ENCODE measurements at regions not wholly inside any gene's neighbourhood (a gene's known extent, or its start where the extent isn't known, plus 50 kb on each side); places are given as distances from the start of the nearest gene placed in this dataset.

DNA sequence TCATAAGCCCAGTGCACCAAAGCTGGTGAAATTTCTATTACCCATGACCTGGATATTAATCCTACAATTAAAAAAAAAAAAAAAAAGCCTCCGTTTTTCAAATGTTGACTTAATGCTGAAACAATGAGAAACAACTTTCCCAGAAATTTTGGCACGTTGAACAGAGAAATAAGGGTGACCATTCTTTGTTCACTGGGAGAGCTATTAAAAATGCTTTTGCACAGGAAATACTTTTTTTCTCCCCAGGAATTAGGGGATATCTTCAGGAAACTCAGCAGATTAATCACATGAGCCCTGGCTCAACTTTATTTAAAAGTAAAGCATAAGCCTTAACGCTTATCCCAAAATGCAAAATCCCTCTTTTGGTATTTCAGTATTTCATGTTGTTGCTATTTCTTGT is 54.8 kb upstream of the FLRT2 start:
- no peak for DNase-seq (ENCODE audit: low read depth, low spot score)
- Histone ChIP-seq H3K9ac (ENCODE audit: insufficient read length) (peak overlapping the region; percentile 22), H3K36me3 (ENCODE audit: insufficient read depth, low read length) (no peaks in the 10 kb centered on the region), H3K27ac (peak overlapping the region; percentile 62), H3K9me3 (ENCODE audit: low read depth, low read length) (no peaks in the 10 kb centered on the region; the same call in 1 of the 2 replicates), H3K4me3 (no peak overlapping the region)
- TF ChIP-seq POLR2AphosphoS5 (IDR thresholded peaks at IDR 0.05; ENCODE audit: borderline replicate concordance, low read depth, low read length) (no peak), EZH2 (IDR thresholded peaks at IDR 0.05) (no peak), FOXP2 (optimal IDR thresholded peaks at IDR 0.05; ENCODE audit: control extremely low read depth, extremely low read length, insufficient read depth) (no peak)

- no peak for DNase-seq (ENCODE audit: low read depth, low spot score)
- H3K9me3 ChIP-seq (ENCODE audit: low read depth, low read length) = no peaks in the 10 kb centered on the region; the same call in 1 of the 2 replicates
- no peak overlapping the region for H3K27ac ChIP-seq
- H3K9ac ChIP-seq (ENCODE audit: insufficient read length) = no peak overlapping the region
- TF ChIP-seq FOXP2 (optimal IDR thresholded peaks at IDR 0.05; ENCODE audit: control extremely low read depth, extremely low read length, insufficient read depth) (no peak), EZH2 (IDR thresholded peaks at IDR 0.05) (no peak), POLR2AphosphoS5 (IDR thresholded peaks at IDR 0.05; ENCODE audit: borderline replicate concordance, low read depth, low read length) (no peak)
- H3K4me3 ChIP-seq = no peak overlapping the region
- no peaks in the 10 kb centered on the region for H3K36me3 ChIP-seq (ENCODE audit: insufficient read depth, low read length)
These were observed 50.6 kb upstream of the FLRT2 start for GRCh38 chr14:85479306-85479705.

DNA sequence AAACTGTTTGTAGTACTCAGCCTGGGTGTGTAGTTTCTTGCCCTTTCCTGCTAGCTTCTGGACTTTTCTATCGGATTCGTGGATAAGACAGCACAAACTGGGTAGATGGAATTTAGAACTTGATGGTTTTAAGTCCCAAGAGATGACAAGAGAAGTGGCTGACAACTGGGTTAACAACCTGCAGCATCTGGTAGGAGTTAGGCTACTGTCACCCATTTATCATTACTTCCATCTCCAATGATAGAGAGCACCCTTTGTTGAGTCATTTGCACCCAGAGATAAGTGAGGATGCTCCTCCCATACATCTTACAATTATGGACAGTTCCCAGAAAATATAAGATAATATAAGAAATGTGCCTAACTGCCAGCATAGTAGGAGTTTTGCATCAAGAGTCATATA is 50.2 kb upstream of the FLRT2 start:
- H3K9me3 ChIP-seq (ENCODE audit: low read depth, low read length) = no peaks in the 10 kb centered on the region; the same call in 1 of the 2 replicates
- H3K36me3 ChIP-seq (ENCODE audit: insufficient read depth, low read length) = no peaks in the 10 kb centered on the region
- H3K9ac ChIP-seq (ENCODE audit: insufficient read length) = no peak overlapping the region
- TF ChIP-seq EZH2 (IDR thresholded peaks at IDR 0.05) (no peak), FOXP2 (optimal IDR thresholded peaks at IDR 0.05; ENCODE audit: control extremely low read depth, extremely low read length, insufficient read depth) (no peak), POLR2AphosphoS5 (IDR thresholded peaks at IDR 0.05; ENCODE audit: borderline replicate concordance, low read depth, low read length) (no peak)
- H3K4me3 ChIP-seq = no peak overlapping the region
- no peak overlapping the region for H3K27ac ChIP-seq
- no peak for DNase-seq (ENCODE audit: low read depth, low spot score)
